T-helper 2 cell treated with Interferon-gamma antibody and Interleukin-4, amounts not matched to agents 5 μg/mL and 100 μg/mL, for 36 hours (primary cell): ENCODE measurements at regions not wholly inside any gene's neighbourhood (a gene's known extent, or its start where the extent isn't known, plus 50 kb on each side); places are given as distances from the start of the nearest gene placed in this dataset.

Experiments
- DNase-seq: peaks from one replicate; pipeline ENCODE4 v3.0.0; 2021; ENCODE audit warnings: low spot score
- H3K27ac Mint-ChIP-seq: one replicate; pipeline ENCODE4 v1.8.0; 2021; ENCODE audit warnings: mild to moderate bottlenecking, mixed read lengths
- H3K27me3 Mint-ChIP-seq: one replicate; pipeline ENCODE4 v1.8.0; 2021; ENCODE audit warnings: low read depth, mixed read lengths
- H3K36me3 Mint-ChIP-seq: one replicate; pipeline ENCODE4 v1.8.0; 2021; ENCODE audit warnings: low read depth, mixed read lengths
- H3K4me1 Mint-ChIP-seq: one replicate; pipeline ENCODE4 v1.8.0; 2021; ENCODE audit warnings: low read depth, mixed read lengths
- H3K4me3 Mint-ChIP-seq: one replicate; pipeline ENCODE4 v1.8.0; 2022; ENCODE audit warnings: mild to moderate bottlenecking, moderate library complexity, mixed read lengths
- H3K9me3 Mint-ChIP-seq: one replicate; pipeline ENCODE4 v1.8.0; 2021; ENCODE audit warnings: mixed read lengths

- H3K27me3 Mint-ChIP-seq = peaks cover 6% of the 10 kb centered on the region
- no peak for DNase-seq
- H3K9me3 Mint-ChIP-seq = no peaks in the 10 kb centered on the region
- no peaks in the 10 kb centered on the region for H3K36me3 Mint-ChIP-seq
- H3K4me1 Mint-ChIP-seq = no peaks in the 10 kb centered on the region
- H3K4me3 Mint-ChIP-seq = no peak overlapping the region
- no peak overlapping the region for H3K27ac Mint-ChIP-seq
These were observed 399.8 kb downstream of the TXNL1 start for GRCh38 chr18:56238576-56238975.

DNA sequence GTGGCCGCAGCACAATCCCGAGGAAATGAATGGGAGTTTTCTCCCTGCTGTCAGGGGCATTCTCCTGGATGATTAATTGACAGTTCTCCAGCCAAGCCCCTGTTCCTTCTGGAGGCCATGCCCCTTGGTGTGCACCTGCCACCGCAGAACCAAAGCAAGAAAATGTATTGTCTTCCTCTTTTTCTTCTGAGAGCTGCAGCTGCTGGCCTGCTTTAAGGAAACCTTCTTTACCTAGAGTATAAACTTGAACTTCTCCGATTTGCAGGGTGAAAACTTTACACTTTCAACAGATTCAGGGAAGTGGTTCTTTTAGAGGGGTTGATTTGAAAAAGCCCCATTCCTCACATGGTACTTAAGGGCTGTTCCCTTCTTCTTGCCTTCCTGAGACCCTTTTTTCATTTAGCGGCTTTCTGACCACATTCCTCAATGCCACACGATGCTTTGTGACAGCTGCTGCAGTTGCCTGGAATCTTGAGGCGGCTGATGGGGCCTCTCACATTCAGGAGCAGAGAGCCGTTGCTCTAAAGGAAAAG lies 402.8 kb downstream of the TXNL1 start:
- Mint-ChIP-seq H3K4me1 (no peaks in the 10 kb centered on the region), H3K27me3 (peaks cover 6% of the 10 kb centered on the region), H3K9me3 (peaks cover under 1% of the 10 kb centered on the region), H3K4me3 (no peak overlapping the region), H3K27ac (no peak overlapping the region), H3K36me3 (no peaks in the 10 kb centered on the region)
- DNase-seq = no peak

DNA sequence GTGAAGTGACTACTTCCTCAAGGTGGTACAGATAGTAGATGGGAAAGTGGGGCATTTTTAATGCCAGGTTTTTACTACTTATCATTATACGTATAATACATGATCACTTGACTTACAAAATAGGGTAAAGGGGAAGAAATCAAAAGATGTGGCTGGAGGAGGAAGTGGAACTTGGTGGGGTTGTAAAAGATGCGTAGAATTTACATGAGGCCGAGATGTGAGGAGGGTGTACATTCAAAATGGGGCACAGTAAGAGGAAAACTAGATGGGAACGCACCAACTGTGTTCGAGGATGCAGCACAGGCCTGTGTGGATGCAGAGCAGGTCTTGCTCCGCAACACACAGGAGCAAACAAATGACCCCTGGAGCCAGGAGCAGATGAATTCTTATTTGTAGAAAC lies 403.3 kb downstream of the TXNL1 start:
- H3K9me3 Mint-ChIP-seq = peaks cover 5% of the 10 kb centered on the region
- no peak overlapping the region for H3K4me3 Mint-ChIP-seq
- no peaks in the 10 kb centered on the region for H3K4me1 Mint-ChIP-seq
- H3K36me3 Mint-ChIP-seq = no peaks in the 10 kb centered on the region
- DNase-seq = no peak
- no peak overlapping the region for H3K27ac Mint-ChIP-seq
- peaks cover 6% of the 10 kb centered on the region for H3K27me3 Mint-ChIP-seq

- Mint-ChIP-seq H3K27me3 (peaks cover 6% of the 10 kb centered on the region), H3K9me3 (peaks cover 5% of the 10 kb centered on the region), H3K4me3 (no peak overlapping the region), H3K27ac (no peak overlapping the region), H3K4me1 (no peaks in the 10 kb centered on the region), H3K36me3 (no peaks in the 10 kb centered on the region)
- DNase-seq = no peak
These were observed 404.8 kb downstream of the TXNL1 start for GRCh38 chr18:56233595-56233994.

DNA sequence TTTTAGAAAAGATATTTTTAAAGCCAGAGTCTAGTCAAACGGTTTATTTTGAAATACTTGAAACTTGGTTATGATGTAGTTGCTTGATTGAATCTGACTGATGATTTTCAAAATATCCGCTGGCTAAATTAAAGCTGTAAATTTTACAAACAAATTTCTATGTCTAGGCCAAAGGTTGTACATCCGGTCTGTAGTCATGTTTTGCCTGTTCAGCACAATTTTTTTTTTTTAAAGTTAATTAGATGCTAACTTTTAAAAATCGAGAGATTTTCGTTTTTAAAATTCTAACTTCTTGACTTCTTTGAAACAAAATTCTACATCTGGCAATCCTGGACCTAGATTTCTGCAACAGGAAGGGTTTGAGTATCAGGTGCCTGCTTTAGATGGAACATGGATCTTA lies 412.4 kb downstream of the TXNL1 start:
- no peak overlapping the region for H3K27ac Mint-ChIP-seq
- no peaks in the 10 kb centered on the region for H3K4me1 Mint-ChIP-seq
- no peaks in the 10 kb centered on the region for H3K27me3 Mint-ChIP-seq
- H3K36me3 Mint-ChIP-seq = no peaks in the 10 kb centered on the region
- H3K9me3 Mint-ChIP-seq = peaks cover 5% of the 10 kb centered on the region
- no peak overlapping the region for H3K4me3 Mint-ChIP-seq
- DNase-seq = no peak

GRCh38 chr18:56224669-56225561 lies 413.5 kb downstream of the TXNL1 start:
- H3K36me3 Mint-ChIP-seq = no peaks in the 10 kb centered on the region
- H3K9me3 Mint-ChIP-seq = no peaks in the 10 kb centered on the region
- no peaks in the 10 kb centered on the region for H3K27me3 Mint-ChIP-seq
- H3K4me1 Mint-ChIP-seq = no peaks in the 10 kb centered on the region
- H3K27ac Mint-ChIP-seq = no peak overlapping the region
- H3K4me3 Mint-ChIP-seq = no peak overlapping the region
- DNase-seq = no peak

- Mint-ChIP-seq H3K4me3 (no peak overlapping the region), H3K9me3 (no peaks in the 10 kb centered on the region), H3K36me3 (no peaks in the 10 kb centered on the region), H3K4me1 (no peaks in the 10 kb centered on the region), H3K27ac (no peak overlapping the region), H3K27me3 (no peaks in the 10 kb centered on the region)
- DNase-seq = no peak
These were observed 417.0 kb downstream of the TXNL1 start for GRCh38 chr18:56221195-56222065.

GRCh38 chr18:56217406-56217805 lies 421.0 kb downstream of the TXNL1 start:
- no peak for DNase-seq
- H3K27me3 Mint-ChIP-seq = no peaks in the 10 kb centered on the region

GRCh38 chr18:56214706-56215105 lies 423.7 kb downstream of the TXNL1 start:
- Mint-ChIP-seq H3K27me3 (no peaks in the 10 kb centered on the region), H3K4me1 (no peaks in the 10 kb centered on the region), H3K27ac (no peak overlapping the region), H3K4me3 (no peak overlapping the region), H3K9me3 (peaks cover 2% of the 10 kb centered on the region), H3K36me3 (no peaks in the 10 kb centered on the region)
- no peak for DNase-seq

More at GRCh38 chr18:56217406-56217805, 421.0 kb downstream of the TXNL1 start:
- Mint-ChIP-seq H3K4me1 (no peaks in the 10 kb centered on the region), H3K9me3 (no peaks in the 10 kb centered on the region), H3K4me3 (no peak overlapping the region), H3K36me3 (no peaks in the 10 kb centered on the region), H3K27ac (no peak overlapping the region)

- no peaks in the 10 kb centered on the region for H3K4me1 Mint-ChIP-seq
- no peak overlapping the region for H3K27ac Mint-ChIP-seq
- H3K4me3 Mint-ChIP-seq = no peak overlapping the region
- no peaks in the 10 kb centered on the region for H3K36me3 Mint-ChIP-seq
- H3K27me3 Mint-ChIP-seq = no peaks in the 10 kb centered on the region
- no peak for DNase-seq
- H3K9me3 Mint-ChIP-seq = peaks cover 10% of the 10 kb centered on the region
These were observed 427.9 kb downstream of the TXNL1 start for GRCh38 chr18:56210520-56210919.

DNA sequence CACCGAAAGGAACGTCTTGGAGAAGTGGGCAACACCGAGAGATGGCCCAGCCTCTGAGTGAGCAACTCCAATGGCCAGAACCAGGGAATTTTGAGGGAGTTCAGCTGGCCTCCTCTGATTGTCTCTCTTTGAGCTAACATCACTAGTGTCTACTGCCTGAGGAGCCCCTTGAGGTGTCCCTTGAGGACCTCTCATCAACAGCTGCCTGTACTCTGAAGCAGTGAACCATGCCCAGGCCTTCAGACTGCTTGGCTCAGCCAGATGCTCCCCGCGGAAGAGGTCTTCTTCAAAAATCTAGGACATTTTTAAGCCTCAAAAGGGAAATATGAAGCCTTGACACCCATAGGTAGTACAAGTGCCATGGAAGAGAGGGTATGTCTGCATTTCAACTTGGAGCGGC lies 430.4 kb downstream of the TXNL1 start:
- Mint-ChIP-seq H3K36me3 (no peaks in the 10 kb centered on the region), H3K27ac (no peak overlapping the region), H3K4me1 (no peaks in the 10 kb centered on the region), H3K27me3 (no peaks in the 10 kb centered on the region), H3K4me3 (no peak overlapping the region), H3K9me3 (peaks cover 22% of the 10 kb centered on the region)
- DNase-seq = no peak

- DNase-seq = no peak
- H3K4me3 Mint-ChIP-seq = no peak overlapping the region
- no peaks in the 10 kb centered on the region for H3K27me3 Mint-ChIP-seq
- H3K36me3 Mint-ChIP-seq = no peaks in the 10 kb centered on the region
- H3K4me1 Mint-ChIP-seq = no peaks in the 10 kb centered on the region
- no peak overlapping the region for H3K27ac Mint-ChIP-seq
- peaks cover 19% of the 10 kb centered on the region for H3K9me3 Mint-ChIP-seq
These were observed 434.3 kb downstream of the TXNL1 start for GRCh38 chr18:56204052-56204451.

DNA sequence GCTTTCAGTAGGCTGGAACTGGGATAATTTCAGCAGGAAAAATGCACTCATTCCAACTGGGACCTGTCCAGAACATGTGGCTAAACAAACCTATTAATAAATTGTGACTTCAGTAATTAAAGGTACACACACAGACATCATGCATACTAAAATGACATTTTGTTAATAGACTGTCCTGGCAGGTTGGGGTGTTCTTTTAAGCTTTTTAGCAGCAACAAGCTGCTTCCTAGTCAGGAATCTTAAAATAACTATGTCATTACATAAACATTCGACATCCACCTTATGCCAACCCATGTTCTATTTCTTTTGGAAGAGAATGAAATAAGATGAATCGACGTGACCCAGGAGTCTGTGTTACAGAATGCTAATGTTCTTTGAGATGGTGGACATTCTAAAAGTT lies 435.7 kb downstream of the TXNL1 start:
- H3K4me3 Mint-ChIP-seq = no peak overlapping the region
- peaks cover 19% of the 10 kb centered on the region for H3K9me3 Mint-ChIP-seq
- H3K4me1 Mint-ChIP-seq = no peaks in the 10 kb centered on the region
- H3K27ac Mint-ChIP-seq = no peak overlapping the region
- no peak for DNase-seq
- no peaks in the 10 kb centered on the region for H3K27me3 Mint-ChIP-seq
- H3K36me3 Mint-ChIP-seq = no peaks in the 10 kb centered on the region

DNA sequence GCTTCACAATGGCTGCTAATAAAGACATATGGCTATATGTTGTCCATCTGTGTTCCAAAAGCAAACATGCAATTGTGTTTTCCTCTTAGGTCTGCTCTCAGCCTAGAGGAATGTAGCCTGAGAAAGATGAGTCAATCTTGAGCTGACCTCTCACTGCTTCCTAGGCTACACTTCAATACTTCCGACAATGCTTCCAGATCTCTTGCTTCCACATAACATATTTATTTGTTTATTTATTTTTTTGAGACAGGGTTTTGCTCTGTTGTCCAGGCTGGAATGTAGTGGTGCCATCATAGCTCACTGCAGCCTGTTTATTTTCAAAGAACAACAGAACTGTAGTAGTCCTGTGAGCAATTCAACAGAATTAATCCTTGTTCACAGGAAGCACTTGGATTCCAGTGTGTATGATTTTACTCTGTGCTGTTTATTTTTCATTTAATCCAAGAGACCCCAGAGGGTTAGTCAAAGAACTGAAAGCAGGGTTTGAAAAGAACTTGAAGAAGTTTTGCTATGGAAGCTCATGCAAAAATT lies 437.9 kb downstream of the TXNL1 start:
- Mint-ChIP-seq H3K36me3 (no peaks in the 10 kb centered on the region), H3K4me3 (no peak overlapping the region), H3K4me1 (no peaks in the 10 kb centered on the region), H3K27me3 (no peaks in the 10 kb centered on the region), H3K9me3 (peaks cover 11% of the 10 kb centered on the region), H3K27ac (no peak overlapping the region)
- DNase-seq = no peak
